ENCODE measurements at regions not wholly inside any gene's neighbourhood (a gene's known extent, or its start where the extent isn't known, plus 50 kb on each side); places are given as distances from the start of the nearest gene placed in this dataset.

DNA sequence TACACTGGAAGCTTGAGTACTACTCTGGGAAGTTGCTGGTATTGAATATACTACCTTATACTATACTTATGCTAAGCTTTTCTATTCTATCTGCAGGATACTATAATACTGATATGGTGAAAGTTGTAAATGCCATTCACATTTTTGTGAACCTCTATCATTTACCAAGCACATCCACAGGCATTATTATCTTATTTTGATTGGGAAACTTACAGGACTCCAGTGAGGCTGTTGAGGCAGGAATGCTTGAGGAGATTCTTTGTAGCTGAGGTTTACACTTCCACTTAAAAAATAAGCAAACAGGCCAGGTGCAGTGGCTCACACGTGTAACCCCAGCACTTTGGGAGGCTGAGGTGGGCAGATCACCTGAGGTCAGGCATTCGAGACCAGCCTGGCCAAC is 442.9 kb downstream of the QKI start:
- peaks cover 0 to 5% (median 0%) of the 10 kb centered on the region in 4 donors for H3K27me3 ChIP-seq
- WGBS, result 70% methylated on average over 2 of the region's 2 CpGs
- no peak for DNase-seq (ENCODE audit: extremely low spot score)
- no peak overlapping the region for H3K4me3 ChIP-seq
- peaks cover 0 to 6% (median 0%) of the 10 kb centered on the region in 4 donors for H3K4me1 ChIP-seq
- no peaks in the 10 kb centered on the region for H3K36me3 ChIP-seq
- H3K9me3 ChIP-seq, result peaks cover 0 to under 1% (median 0%) of the 10 kb centered on the region in 4 donors
- intact Hi-C loops (cut with DNase I), result no loop called here
- TF ChIP-seq CTCF (IDR thresholded peaks at IDR 0.05) (no peak), POLR2A (IDR thresholded peaks at IDR 0.05; ENCODE audit: low read depth) (no peak), POLR2AphosphoS5 (IDR thresholded peaks at IDR 0.05) (no peak), EP300 (IDR thresholded peaks at IDR 0.05) (no peak)
- H3K27ac ChIP-seq (replicated peaks in 1 of 4), result no peak overlapping the region

GRCh38 chr6:163850874-163851273 is 436.4 kb downstream of the QKI start:
- H3K9me3 ChIP-seq, result peaks cover 0 to 23% (median 18%) of the 10 kb centered on the region in 4 donors
- intact Hi-C loops (cut with DNase I), result no loop called here
- TF ChIP-seq POLR2A (IDR thresholded peaks at IDR 0.05; ENCODE audit: low read depth) (no peak), EP300 (IDR thresholded peaks at IDR 0.05) (no peak), CTCF (IDR thresholded peaks at IDR 0.05) (no peak), POLR2AphosphoS5 (IDR thresholded peaks at IDR 0.05) (no peak)
- no peak for DNase-seq (ENCODE audit: extremely low spot score)
- H3K36me3 ChIP-seq, result no peaks in the 10 kb centered on the region
- no peak overlapping the region for H3K27ac ChIP-seq (replicated peaks in 1 of 4)
- H3K4me3 ChIP-seq, result no peak overlapping the region
- no peaks in the 10 kb centered on the region for H3K4me1 ChIP-seq
- no peaks in the 10 kb centered on the region for H3K27me3 ChIP-seq

DNA sequence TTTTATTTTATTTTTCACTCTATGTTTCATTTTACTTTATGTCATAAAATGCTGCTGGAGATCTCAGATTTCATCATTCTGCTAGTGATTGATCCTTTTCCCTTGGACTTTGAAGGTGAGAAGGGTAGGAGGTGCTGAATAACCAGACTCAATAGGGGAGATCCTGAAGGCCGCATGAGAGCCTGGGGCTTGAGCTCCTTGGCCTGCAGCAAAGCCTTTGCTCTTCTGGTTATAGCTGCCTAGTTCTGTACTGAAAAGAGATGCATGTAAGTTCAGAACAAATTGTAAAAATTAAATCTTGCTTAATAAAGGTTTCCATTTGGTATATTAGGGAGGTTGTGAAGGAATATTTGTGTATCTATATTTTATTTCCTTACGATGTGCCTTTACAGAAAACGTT is 430.2 kb downstream of the QKI start:
- intact Hi-C loops (cut with DNase I), result no loop called here
- Histone ChIP-seq H3K4me3 (no peak overlapping the region), H3K4me1 (peaks cover 0 to 2% (median 0%) of the 10 kb centered on the region in 4 donors), H3K9me3 (peaks cover 0 to 1% (median 0%) of the 10 kb centered on the region in 4 donors), H3K27ac (replicated peaks in 1 of 4) (no peak overlapping the region), H3K27me3 (no peaks in the 10 kb centered on the region), H3K36me3 (no peaks in the 10 kb centered on the region)
- DNase-seq (ENCODE audit: extremely low spot score), result peak; percentile 53
- WGBS, result 73% methylated on average over 3 of the region's 3 CpGs
- no peak for TF ChIP-seq EP300 (IDR thresholded peaks at IDR 0.05)
- TF ChIP-seq POLR2A (IDR thresholded peaks at IDR 0.05; ENCODE audit: low read depth), result no peak
- no peak for TF ChIP-seq POLR2AphosphoS5 (IDR thresholded peaks at IDR 0.05)
- no peak for TF ChIP-seq CTCF (IDR thresholded peaks at IDR 0.05)

DNA sequence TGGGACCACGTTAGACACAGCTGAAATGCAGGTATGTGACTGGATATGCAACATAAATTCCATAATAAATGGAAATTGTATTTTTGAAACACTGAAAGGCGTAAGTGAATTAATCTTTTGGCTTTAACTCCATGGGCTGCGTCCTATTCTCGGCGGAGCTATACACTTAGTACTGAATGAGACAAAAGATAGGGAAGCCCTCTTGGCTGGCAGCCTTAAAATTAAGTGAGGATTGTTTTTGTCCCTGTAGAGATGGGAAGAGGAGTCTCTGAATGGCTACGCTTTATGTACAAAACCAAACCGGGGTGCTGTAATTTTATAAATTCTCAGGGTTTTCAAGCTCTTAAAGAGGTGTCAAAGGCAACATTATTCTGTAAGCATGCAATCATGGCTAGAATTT is 429.8 kb downstream of the QKI start:
- DNase-seq (ENCODE audit: extremely low spot score), result no peak

More for the DNA sequence above, 429.8 kb downstream of the QKI start:
- intact Hi-C loops (cut with DNase I), result no loop called here
- no peak overlapping the region for H3K4me3 ChIP-seq
- TF ChIP-seq CTCF (IDR thresholded peaks at IDR 0.05), result no peak
- TF ChIP-seq POLR2A (IDR thresholded peaks at IDR 0.05; ENCODE audit: low read depth), result no peak
- TF ChIP-seq POLR2AphosphoS5 (IDR thresholded peaks at IDR 0.05), result no peak
- TF ChIP-seq EP300 (IDR thresholded peaks at IDR 0.05), result no peak
- H3K4me1 ChIP-seq, result peaks cover 0 to 2% (median 0%) of the 10 kb centered on the region in 4 donors
- WGBS, result 90% methylated on average over 7 of the region's 7 CpGs
- no peak overlapping the region for H3K27ac ChIP-seq (replicated peaks in 1 of 4)
- H3K27me3 ChIP-seq, result no peaks in the 10 kb centered on the region
- no peaks in the 10 kb centered on the region for H3K36me3 ChIP-seq
- no peaks in the 10 kb centered on the region for H3K9me3 ChIP-seq

All from esophagus muscularis mucosa (tissue), 4 donors.